IMR-90 (cell line): ENCODE measurements at regions not wholly inside any gene's neighbourhood (a gene's known extent, or its start where the extent isn't known, plus 50 kb on each side); places are given as distances from the start of the nearest gene placed in this dataset.

ENCODE experiments used
- ATAC-seq: fragments of 200-7000 bp; cut with Tn5 transposase; 2 replicates; pipeline ENCODE4 v1.9.1; 2020; ENCODE audit warnings: low read depth, mild to moderate bottlenecking, moderate library complexity
- BruUV-seq: library from RNA; stranded (reverse); fragments of 400-500 nt; replicated peaks from 2 replicates; lab custom pipeline; 2021; lab: Mats Ljungman, UMichigan
- CTCF ChIA-PET: fragments of 300-600 bp; formaldehyde crosslinking; extraction: SDS; loops from one replicate; lab custom pipeline; 2021; ENCODE audit warnings: antibody characterized with exemption; lab: Yijun Ruan, JAX
- POLR2A ChIA-PET: fragments of 300-600 bp; sonication (Branson Sonifier 250); formaldehyde crosslinking; loops from one replicate; lab custom pipeline; 2022; ENCODE audit warnings: antibody characterized with exemption; ENCODE audit not compliant: unreplicated experiment; lab: Charles Lee
- DNase-seq: peaks from one replicate; pipeline ENCODE4 v3.0.0; 2013
- H2AFZ ChIP-seq: replicated peaks from 2 replicates; pipeline ENCODE3; 2013; ENCODE audit warnings: low read length, mild to moderate bottlenecking; ENCODE audit not compliant: poor library complexity
- H2AK5ac ChIP-seq: 2 replicates; pipeline ENCODE4 v1.6.1; 2013; ENCODE audit warnings: low read depth, low read length, inconsistent platforms
- H2AK9ac ChIP-seq: replicated peaks from 2 replicates; pipeline ENCODE3; 2013; ENCODE audit warnings: mild to moderate bottlenecking, low read depth, low read length, moderate library complexity; ENCODE audit not compliant: poor library complexity
- H2BK120ac ChIP-seq: 2 replicates; pipeline ENCODE4 v1.6.1; 2013; ENCODE audit warnings: low read depth, low read length, inconsistent platforms
- H2BK15ac ChIP-seq: 3 replicates; pipeline ENCODE4 v1.6.1; 2013; ENCODE audit warnings: low read depth, low read length, inconsistent platforms
- H2BK20ac ChIP-seq: 2 replicates; pipeline ENCODE4 v1.6.1; 2013; ENCODE audit warnings: low read depth, mild to moderate bottlenecking, inconsistent platforms, low read length, moderate library complexity
- H2BK5ac ChIP-seq: 2 replicates; pipeline ENCODE4 v1.6.1; 2013; ENCODE audit warnings: mild to moderate bottlenecking, low read depth, low read length, inconsistent platforms; ENCODE audit not compliant: poor library complexity, severe bottlenecking
- H3K14ac ChIP-seq: replicated peaks from 2 replicates; pipeline ENCODE4 v1.6.1; 2013; ENCODE audit warnings: low read depth, low read length, inconsistent platforms
- H3K18ac ChIP-seq: 2 replicates; pipeline ENCODE4 v1.6.1; 2013; ENCODE audit warnings: low read depth, low read length, control low read depth
- H3K23ac ChIP-seq: 2 replicates; pipeline ENCODE4 v1.6.1; 2013; ENCODE audit warnings: low read depth, low read length, inconsistent platforms
- H3K27ac ChIP-seq: 2 replicates; pipeline ENCODE4 v1.5.1; 2013; ENCODE audit warnings: mild to moderate bottlenecking, control low read depth, low read length; ENCODE audit not compliant: insufficient read depth
- H3K27me3 ChIP-seq: 2 replicates; pipeline ENCODE4 v1.6.1; 2013; ENCODE audit warnings: low read length; ENCODE audit not compliant: control insufficient read depth, insufficient read depth
- H3K36me3 ChIP-seq: 2 replicates; pipeline ENCODE4 v1.6.1; 2013; ENCODE audit warnings: low read length, mixed read lengths; ENCODE audit not compliant: control insufficient read depth, insufficient read depth
- H3K4ac ChIP-seq: 2 replicates; pipeline ENCODE4 v1.6.1; 2013; ENCODE audit warnings: low read depth, low read length, inconsistent platforms
- H3K4me1 ChIP-seq: 2 replicates; pipeline ENCODE4 v1.6.1; 2013; ENCODE audit warnings: low read length, mixed read lengths; ENCODE audit not compliant: control insufficient read depth, insufficient read depth
- H3K4me2 ChIP-seq: 2 replicates; pipeline ENCODE4 v1.6.1; 2013; ENCODE audit warnings: low read depth, mild to moderate bottlenecking, control low read depth, low read length, moderate library complexity
- H3K4me3 ChIP-seq: 2 replicates; pipeline ENCODE4 v1.5.1; 2013; ENCODE audit warnings: low read depth, mild to moderate bottlenecking, control low read depth, low read length, moderate library complexity; ENCODE audit not compliant: insufficient read depth
- H3K56ac ChIP-seq: 2 replicates; pipeline ENCODE4 v1.6.1; 2013; ENCODE audit warnings: low read length, inconsistent platforms; ENCODE audit not compliant: insufficient read depth; ENCODE audit errors: extremely low read depth
- H3K79me1 ChIP-seq, 2 experiments: 2 replicates each; pipeline ENCODE4 v1.6.1; 2013; ENCODE audit warnings: low read length in 2 of 2, inconsistent platforms in 1 of 2, low read depth in 1 of 2
- H3K9ac ChIP-seq: 2 replicates; pipeline ENCODE4 v1.6.1; 2013; ENCODE audit warnings: low read depth, low read length, control low read depth
- H3K9me1 ChIP-seq: 2 replicates; pipeline ENCODE4 v1.6.1; 2013; ENCODE audit warnings: low read length, inconsistent platforms; ENCODE audit not compliant: insufficient read depth
- H3K9me3 ChIP-seq: 2 replicates; pipeline ENCODE4 v1.6.1; 2013; ENCODE audit warnings: low read length; ENCODE audit not compliant: control insufficient read depth, insufficient read depth
- H4K20me1 ChIP-seq: 2 replicates; pipeline ENCODE4 v1.6.1; 2013; ENCODE audit warnings: low read length, inconsistent platforms; ENCODE audit not compliant: insufficient read depth
- H4K5ac ChIP-seq: 2 replicates; pipeline ENCODE4 v1.6.1; 2013; ENCODE audit warnings: mild to moderate bottlenecking, low read depth, low read length, control low read depth
- H4K8ac ChIP-seq, 2 experiments: 2 replicates each; pipeline ENCODE4 v1.6.1; 2013; ENCODE audit warnings: low read depth in 2 of 2, low read length in 2 of 2, control low read depth in 1 of 2, inconsistent platforms in 1 of 2
- H4K91ac ChIP-seq: 2 replicates; pipeline ENCODE4 v1.6.1; 2013; ENCODE audit warnings: low read depth, low read length, inconsistent platforms; ENCODE audit not compliant: insufficient read depth
- CEBPB ChIP-seq: IDR thresholded peaks from 2 replicates; pipeline ENCODE4 v1.6.1; 2012; ENCODE audit warnings: low read depth, low read length, improper control_type of control experiment
- CTCF ChIP-seq: conservative IDR thresholded peaks from 2 replicates; pipeline ENCODE4 v1.5.1; 2012; ENCODE audit warnings: mild to moderate bottlenecking, low read depth, low read length, improper control_type of control experiment
- FOS ChIP-seq: fragments of 150-350 bp; IDR thresholded peaks from 2 replicates; pipeline ENCODE4 v1.6.1; 2016; ENCODE audit warnings: low read depth, low read length
- MAZ ChIP-seq: IDR thresholded peaks from 2 replicates; pipeline ENCODE4 v1.6.1; 2012; ENCODE audit warnings: low read depth, mild to moderate bottlenecking, low read length, improper control_type of control experiment, moderate library complexity, borderline replicate concordance
- MXI1 ChIP-seq: IDR thresholded peaks from 2 replicates; pipeline ENCODE4 v1.6.1; 2012; ENCODE audit warnings: low read depth, mild to moderate bottlenecking, low read length, moderate library complexity, borderline replicate concordance
- POLR2A ChIP-seq: IDR thresholded peaks from 2 replicates; pipeline ENCODE4 v1.6.1; 2012; ENCODE audit warnings: mild to moderate bottlenecking, low read depth, low read length
- RAD21 ChIP-seq: IDR thresholded peaks from 2 replicates; pipeline ENCODE4 v1.6.1; 2012; ENCODE audit warnings: low read length, improper control_type of control experiment
- RCOR1 ChIP-seq: IDR thresholded peaks from 2 replicates; pipeline ENCODE4 v1.6.1; 2012; ENCODE audit warnings: mild to moderate bottlenecking, low read length, improper control_type of control experiment; ENCODE audit not compliant: insufficient replicate concordance
- SMC3 ChIP-seq: fragments of 150-350 bp; IDR thresholded peaks from 2 replicates; pipeline ENCODE4 v1.6.1; 2016; ENCODE audit warnings: low read depth, mild to moderate bottlenecking, antibody characterized with exemption, low read length, moderate library complexity
- WGBS, 2 experiments: methylation state at CpG; one replicate each; pipeline versions ENCODE4 v1.1.5 to v1.1.7; 2013; ENCODE audit warnings: missing lambda C conversion rate in 2 of 2; ENCODE audit not compliant: insufficient read length in 1 of 2; ENCODE audit errors: extremely low coverage in 2 of 2; 5-methylcytosine and 5-hydroxymethylcytosine counted together
- dilution Hi-C: fragments of 300-500 bp; cut with HindIII; formaldehyde crosslinking; loops from one replicate; pipeline ENCODE4 v1.14.3; 2018; ENCODE audit warnings: low sequenced_read_pairs; ENCODE audit not compliant: unreplicated experiment
- in situ Hi-C: fragments of 300-500 bp; cut with MboI; formaldehyde crosslinking; loops from 3 replicates; pipeline ENCODE4 v1.14.3; 2019; ENCODE audit warnings: low sequenced_read_pairs, inconsistent platforms, mixed read lengths
- intact Hi-C: fragments of 100-400 bp; cut with micrococcal nuclease; formaldehyde crosslinking; loops from 2 replicates; pipeline ENCODE4 v1.10.0; 2022

- Histone ChIP-seq H2AK9ac (peak overlapping the region; percentile 19), H2AFZ (peak overlapping the region; percentile 87), H3K79me1 (no peaks in the 10 kb centered on the region), H3K23ac (peak overlapping the region; percentile 54), H2BK120ac (peak overlapping the region; percentile 88), H4K5ac (0 out of 2 replicates have a peak overlapping the region, but pooled peaks have one; percentile 32), H3K36me3 (no peaks in the 10 kb centered on the region), H3K27me3 (no peaks in the 10 kb centered on the region), H3K4me1 (peaks cover 9% of the 10 kb centered on the region), H3K9me3 (no peaks in the 10 kb centered on the region), H3K4me3 (no peak overlapping the region), H3K14ac (peak overlapping the region; percentile 84), H3K9me1 (no peaks in the 10 kb centered on the region; the same call in 1 of the 2 replicates), H4K8ac (peak overlapping the region in 1 of 2 experiments; percentile 93; a peak in 3 of 4 replicates), H2BK5ac (peak overlapping the region; percentile 37), H4K20me1 (no peaks in the 10 kb centered on the region), H2BK20ac (peak overlapping the region; percentile 79), H3K27ac (peak overlapping the region; percentile 23; the same call in 1 of the 2 replicates), H3K4me2 (peak overlapping the region; percentile 77), H4K91ac (peak overlapping the region; percentile 87), H3K4ac (peak overlapping the region; percentile 78), H2AK5ac (peak overlapping the region; percentile 78), H2BK15ac (peak overlapping the region; percentile 94; the same call in 2 of the 3 replicates), H3K9ac (peak overlapping the region; percentile 53; the same call in 1 of the 2 replicates), H3K56ac (peak overlapping the region; percentile 37; the same call in 1 of the 2 replicates), H3K18ac (peak overlapping the region; percentile 58; the same call in 1 of the 2 replicates)
- intact Hi-C loops, result loop anchor here (1.0 to 10.0 kb wide), 4 partner anchors 56 to 323 kb away; no protein-coding TSS in a partner anchor
- WGBS, 2 experiments, result 0% methylated on average over 4 of the region's 11 CpGs; no CpG with 5 or more reads in 1 of the 2 experiments
- dilution Hi-C loops, result no loop called here
- BruUV-seq, result no TSS peak
- ChIA-PET CTCF (interaction anchor here (0.6 to 1.1 kb wide), 8 partner anchors 15 to 340 kb away, joined by 3 to 6 read pairs (median 4); no protein-coding TSS in a partner anchor), POLR2A (no interaction called here)
- no peak for TF ChIP-seq RCOR1
- TF ChIP-seq FOS, result peak; percentile 22; the same call in 1 of the 2 replicates
- TF ChIP-seq SMC3, result peak; percentile 73
- 0 out of 2 replicates have a peak, but pooled peaks have one; percentile 17 for TF ChIP-seq MAZ
- no peak for TF ChIP-seq MXI1
- peak; percentile 81 for TF ChIP-seq CTCF
- peak; percentile 49; the same call in 1 of the 2 replicates for TF ChIP-seq CEBPB
- peak; percentile 81 for TF ChIP-seq RAD21
- 0 out of 2 replicates have a peak, but pooled peaks have one; percentile 24 for TF ChIP-seq POLR2A
- DNase-seq, result peak; percentile 82
- in situ Hi-C loops, result no loop called here
- ATAC-seq, result peak; percentile 91
These were observed 201.3 kb downstream of the JCAD start for GRCh38 chr10:29857843-29858701.
